HCT116 (cell line): ENCODE measurements at regions not wholly inside any gene's neighbourhood (a gene's known extent, or its start where the extent isn't known, plus 50 kb on each side); places are given as distances from the start of the nearest gene placed in this dataset.

Experiments
- ATAC-seq: fragments of 200-7000 bp; cut with Tn5 transposase; 2 replicates; pipeline ENCODE4 v1.9.1; 2020; ENCODE audit warnings: mild to moderate bottlenecking, moderate library complexity
- BruUV-seq: library from RNA; stranded (reverse); fragments of 400-500 nt; replicated peaks from 2 replicates; lab custom pipeline; 2021; lab: Mats Ljungman, UMichigan
- CTCF ChIA-PET: fragments of 300-600 bp; sonication (Branson Sonifier 250); formaldehyde crosslinking; loops from one replicate; lab custom pipeline; 2021; ENCODE audit warnings: antibody characterized with exemption; lab: Charles Lee
- POLR2A ChIA-PET: fragments of 300-600, 350-600 bp; sonication (Branson Sonifier 250); formaldehyde crosslinking; loops from one replicate; lab custom pipeline; 2021; ENCODE audit warnings: antibody characterized with exemption; lab: Charles Lee
- RAD21 ChIA-PET, 2 experiments: fragments of 300-600 bp; sonication (Branson Sonifier 250); formaldehyde crosslinking; loops; one replicate each; lab custom pipeline; 2023; ENCODE audit warnings: low total read pairs in 2 of 2; ENCODE audit not compliant: uncharacterized antibody in 2 of 2, unreplicated experiment in 2 of 2, low non-redundant PET in 1 of 2; lab: Charles Lee
- DNase-seq: peaks from one replicate; pipeline ENCODE4 v3.0.0-alpha.2; 2010; ENCODE audit warnings: low read depth, low spot score
- H2AFZ ChIP-seq: fragments of 200-600 bp; shearing (Covaris generic), sonication (generic); 2 replicates; pipeline ENCODE4 v1.6.1; 2017; ENCODE audit warnings: low read depth, mixed run types, mixed read lengths, antibody characterized with exemption, low read length; ENCODE audit not compliant: poor library complexity, severe bottlenecking
- H3K27ac ChIP-seq: 2 replicates; pipeline ENCODE4 v1.5.1; 2012; ENCODE audit warnings: low read depth, low read length
- H3K27me3 ChIP-seq: fragments of 200-600 bp; sonication (generic); 2 replicates; pipeline ENCODE4 v1.6.1; 2016; ENCODE audit warnings: mixed run types, low read length, mixed read lengths; ENCODE audit not compliant: insufficient read depth
- H3K36me3 ChIP-seq, 2 experiments: fragments of 200-500 bp in 1 of 2; fragments of 200-600 bp in 1 of 2; sonication (Bioruptor generic) in 1 of 2; sonication (generic) in 1 of 2; 2 replicates each; pipeline versions ENCODE4 v1.5.1 to v1.6.1; 2014 to 2016; ENCODE audit warnings: low read length in 2 of 2, inconsistent platforms in 1 of 2, mixed read lengths in 1 of 2, mixed run types in 1 of 2; ENCODE audit not compliant: insufficient read depth in 2 of 2, control insufficient read depth in 1 of 2
- H3K4me1 ChIP-seq, 2 experiments: fragments of 200-600 bp in 1 of 2; sonication (generic) in 1 of 2; 2 replicates each; pipeline versions ENCODE4 v1.5.1 to v1.6.1; 2012 to 2017; ENCODE audit warnings: low read length in 2 of 2, inconsistent platforms in 1 of 2, mild to moderate bottlenecking in 1 of 2, mixed read lengths in 1 of 2, mixed run types in 1 of 2, moderate library complexity in 1 of 2; ENCODE audit not compliant: insufficient read depth in 2 of 2, control insufficient read depth in 1 of 2
- H3K4me2 ChIP-seq: fragments of 200-600 bp; sonication (generic); 2 replicates; pipeline ENCODE4 v1.6.1; 2017; ENCODE audit warnings: mixed run types, low read length, mixed read lengths
- H3K4me3 ChIP-seq, 2 experiments: fragments of 200-600 bp in 1 of 2; sonication (generic) in 1 of 2; replicated peaks in 1 of 2; 2 replicates each; pipeline ENCODE4 v1.5.1; 2011 to 2016; ENCODE audit warnings: low read length in 2 of 2, control low read depth in 1 of 2, low read depth in 1 of 2, mild to moderate bottlenecking in 1 of 2, mixed read lengths in 1 of 2, mixed run types in 1 of 2
- H3K79me2 ChIP-seq: fragments of 200-600 bp; sonication (generic); 2 replicates; pipeline ENCODE4 v1.6.1; 2017; ENCODE audit warnings: mild to moderate bottlenecking, mixed run types, low read length, moderate library complexity, mixed read lengths; ENCODE audit not compliant: insufficient read depth
- H3K9ac ChIP-seq: fragments of 200-600 bp; sonication (generic); 2 replicates; pipeline ENCODE4 v1.6.1; 2016; ENCODE audit warnings: low read length, mixed read lengths
- H3K9me2 ChIP-seq: fragments of 200-600 bp; sonication (generic), shearing (Covaris generic); 2 replicates; pipeline ENCODE4 v1.6.1; 2017; ENCODE audit warnings: mixed run types, mild to moderate bottlenecking, moderate library complexity; ENCODE audit not compliant: insufficient read depth
- H3K9me3 ChIP-seq, 2 experiments: fragments of 200-500 bp in 1 of 2; fragments of 200-600 bp in 1 of 2; sonication (Bioruptor generic) in 1 of 2; sonication (generic) in 1 of 2; 2 replicates each; pipeline ENCODE4 v1.6.1; 2014 to 2017; ENCODE audit warnings: low read length in 2 of 2, mixed read lengths in 2 of 2, inconsistent platforms in 1 of 2, low read depth in 1 of 2, mild to moderate bottlenecking in 1 of 2, mixed run types in 1 of 2, moderate library complexity in 1 of 2; ENCODE audit not compliant: control insufficient read depth in 1 of 2, insufficient read depth in 1 of 2
- H4K20me1 ChIP-seq: fragments of 200-600 bp; sonication (generic), shearing (Covaris generic); 2 replicates; pipeline ENCODE4 v1.6.1; 2017; ENCODE audit warnings: mixed run types, mild to moderate bottlenecking, moderate library complexity; ENCODE audit not compliant: insufficient read depth
- ATF3 ChIP-seq: IDR thresholded peaks from 2 replicates; pipeline ENCODE4 v1.6.1; 2012
- CBX3 ChIP-seq: IDR thresholded peaks from 2 replicates; pipeline ENCODE4 v1.6.1; 2012; ENCODE audit warnings: low read depth
- EZH2phosphoT487 ChIP-seq: fragments of 200-600 bp; IDR thresholded peaks from 2 replicates; pipeline ENCODE4 v1.6.1; 2018; ENCODE audit warnings: antibody characterized with exemption, borderline replicate concordance
- FOSL1 ChIP-seq: IDR thresholded peaks from 2 replicates; pipeline ENCODE4 v1.6.1; 2012; ENCODE audit warnings: low read depth
- SIN3A ChIP-seq: IDR thresholded peaks from 2 replicates; pipeline ENCODE4 v1.6.1; 2012; ENCODE audit warnings: low read depth
- SRF ChIP-seq: IDR thresholded peaks from 2 replicates; pipeline ENCODE4 v1.6.1; 2012; ENCODE audit warnings: low read depth
- TCF7L2 ChIP-seq: IDR thresholded peaks from 2 replicates; pipeline ENCODE4 v1.7.0; 2011; ENCODE audit warnings: borderline replicate concordance, inconsistent platforms; ENCODE audit not compliant: insufficient read depth, insufficient read length; ENCODE audit errors: extremely low read depth
- YY1 ChIP-seq: IDR thresholded peaks from 2 replicates; pipeline ENCODE4 v1.6.1; 2011; ENCODE audit warnings: low read length, low read depth, moderate library complexity, mild to moderate bottlenecking; ENCODE audit not compliant: insufficient replicate concordance; ENCODE audit errors: extremely low read depth
- ZFX ChIP-seq: fragments of 450-650 bp; IDR thresholded peaks from 2 replicates; pipeline ENCODE4 v1.6.1; 2017
- intact Hi-C: fragments of 100-400 bp; cut with micrococcal nuclease; formaldehyde crosslinking; loops from 2 replicates; pipeline ENCODE4 v1.10.0; 2022
- TF ChIP-seq, protein P1 (sequence below): IDR thresholded peaks from 2 replicates; pipeline ENCODE4 v1.6.1; 2012
- TF ChIP-seq, protein P2 (sequence below), 3 experiments: fragments of 200-600 bp in 1 of 3; sonication (generic) in 1 of 3; IDR thresholded peaks in 2 of 3; conservative IDR thresholded peaks in 1 of 3; 2 replicates each; pipeline ENCODE4 v1.5.1; 2012 to 2017; ENCODE audit warnings: low read depth in 2 of 3, low read length in 2 of 3, antibody characterized with exemption in 1 of 3, borderline replicate concordance in 1 of 3, control low read depth in 1 of 3, mild to moderate bottlenecking in 1 of 3, mixed read lengths in 1 of 3, mixed run types in 1 of 3, moderate library complexity in 1 of 3; ENCODE audit not compliant: insufficient read depth in 1 of 3

DNA sequence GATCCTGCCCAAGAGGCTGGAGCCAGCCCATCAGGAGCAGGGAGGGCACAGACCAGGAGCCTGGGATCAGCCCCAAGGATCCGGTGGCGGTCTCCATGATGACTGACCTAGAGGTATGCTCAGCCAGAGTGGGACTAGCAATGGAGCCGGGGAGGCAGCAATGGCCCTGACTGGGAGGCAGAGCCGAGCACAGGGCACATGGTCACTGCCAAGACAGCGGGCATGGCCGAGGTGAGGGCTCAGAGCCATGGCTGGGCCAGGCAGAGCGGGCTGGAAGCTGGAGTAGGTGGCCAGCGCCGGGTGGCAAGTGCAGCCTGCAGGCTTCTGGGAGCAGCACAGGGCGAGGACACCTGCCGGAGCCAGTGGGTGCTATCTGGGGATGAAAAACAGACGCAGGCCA, 259.3 kb downstream of the BCL11B start:
- BruUV-seq, result no TSS peak
- Histone ChIP-seq H3K9ac (no peak overlapping the region), H3K4me2 (no peak overlapping the region), H3K27me3 (no peaks in the 10 kb centered on the region), H3K4me3 (no peak overlapping the region), H4K20me1 (no peaks in the 10 kb centered on the region), H3K79me2 (no peaks in the 10 kb centered on the region), H3K27ac (no peak overlapping the region), H3K9me3 (no peaks in the 10 kb centered on the region), H3K36me3 (no peaks in the 10 kb centered on the region), H2AFZ (no peak overlapping the region), H3K9me2 (no peaks in the 10 kb centered on the region), H3K4me1 (no peaks in the 10 kb centered on the region)
- DNase-seq (no peak), ATAC-seq (no peak)
- CTCF ChIA-PET, result no interaction called here
- POLR2A ChIA-PET, result no interaction called here
- RAD21 ChIA-PET, result no interaction called here
- intact Hi-C loops, result no loop called here
- TF ChIP-seq EZH2phosphoT487 (no peak), ATF3 (no peak), SRF (no peak), FOSL1 (no peak), CBX3 (no peak), SIN3A (no peak), ZFX (no peak), YY1 (no peak), TCF7L2 (no peak)
- TF ChIP-seq, protein P1, sequence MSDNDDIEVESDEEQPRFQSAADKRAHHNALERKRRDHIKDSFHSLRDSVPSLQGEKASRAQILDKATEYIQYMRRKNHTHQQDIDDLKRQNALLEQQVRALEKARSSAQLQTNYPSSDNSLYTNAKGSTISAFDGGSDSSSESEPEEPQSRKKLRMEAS, result no peak
- TF ChIP-seq, protein P2, sequence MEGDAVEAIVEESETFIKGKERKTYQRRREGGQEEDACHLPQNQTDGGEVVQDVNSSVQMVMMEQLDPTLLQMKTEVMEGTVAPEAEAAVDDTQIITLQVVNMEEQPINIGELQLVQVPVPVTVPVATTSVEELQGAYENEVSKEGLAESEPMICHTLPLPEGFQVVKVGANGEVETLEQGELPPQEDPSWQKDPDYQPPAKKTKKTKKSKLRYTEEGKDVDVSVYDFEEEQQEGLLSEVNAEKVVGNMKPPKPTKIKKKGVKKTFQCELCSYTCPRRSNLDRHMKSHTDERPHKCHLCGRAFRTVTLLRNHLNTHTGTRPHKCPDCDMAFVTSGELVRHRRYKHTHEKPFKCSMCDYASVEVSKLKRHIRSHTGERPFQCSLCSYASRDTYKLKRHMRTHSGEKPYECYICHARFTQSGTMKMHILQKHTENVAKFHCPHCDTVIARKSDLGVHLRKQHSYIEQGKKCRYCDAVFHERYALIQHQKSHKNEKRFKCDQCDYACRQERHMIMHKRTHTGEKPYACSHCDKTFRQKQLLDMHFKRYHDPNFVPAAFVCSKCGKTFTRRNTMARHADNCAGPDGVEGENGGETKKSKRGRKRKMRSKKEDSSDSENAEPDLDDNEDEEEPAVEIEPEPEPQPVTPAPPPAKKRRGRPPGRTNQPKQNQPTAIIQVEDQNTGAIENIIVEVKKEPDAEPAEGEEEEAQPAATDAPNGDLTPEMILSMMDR (IDR thresholded peaks at IDR 0.05 in 2 of 3, conservative IDR thresholded peaks at IDR 0.05 in 1 of 3; ENCODE audit: borderline replicate concordance in 1 of 3, insufficient read depth in 1 of 3, low read depth in 2 of 3, low read length in 2 of 3), result no peak
